Ammon's horn (tissue), 1 donor: ENCODE measurements at regions not wholly inside any gene's neighbourhood (a gene's known extent, or its start where the extent isn't known, plus 50 kb on each side); places are given as distances from the start of the nearest gene placed in this dataset.
"Not testable (repeated sequence)": the region's sequence is repeated elsewhere in the genome, so short reads cannot be mapped to it uniquely, and the experiment has no call there.

Experiments
- DNase-seq: peaks from one replicate; pipeline ENCODE4 v3.0.0-alpha.2; 2016; ENCODE audit warnings: low spot score

- not testable (repeated sequence) for DNase-seq
These were observed 50.5 kb upstream of the MED13L start for GRCh38 chr12:116327992-116328391.

GRCh38 chr12:116331876-116332275 is 54.4 kb upstream of the MED13L start:
- DNase-seq, result no peak

GRCh38 chr12:116332705-116333380 is 55.4 kb upstream of the MED13L start:
- no peak for DNase-seq

GRCh38 chr12:116333402-116333801 is 55.9 kb upstream of the MED13L start:
- DNase-seq, result no peak

GRCh38 chr12:116336542-116337065 is 59.1 kb upstream of the MED13L start:
- no peak for DNase-seq

GRCh38 chr12:116337312-116337711 is 59.8 kb upstream of the MED13L start:
- DNase-seq, result no peak

- no peak for DNase-seq
These were observed 60.8 kb upstream of the MED13L start for GRCh38 chr12:116338064-116338846.

- no peak for DNase-seq
These were observed 61.6 kb upstream of the MED13L start for GRCh38 chr12:116339062-116339461.

GRCh38 chr12:116339800-116340371 is 62.4 kb upstream of the MED13L start:
- DNase-seq, result no peak

GRCh38 chr12:116343331-116343884 is 65.9 kb upstream of the MED13L start:
- DNase-seq, result no peak

- DNase-seq, result no peak
These were observed 68.7 kb upstream of the MED13L start for GRCh38 chr12:116346222-116346621.

GRCh38 chr12:116346741-116347140 is 69.2 kb upstream of the MED13L start:
- DNase-seq, result no peak

GRCh38 chr12:116347265-116347664 is 69.8 kb upstream of the MED13L start:
- no peak for DNase-seq

- DNase-seq, result no peak
These were observed 74.9 kb upstream of the MED13L start for GRCh38 chr12:116352315-116352835.

GRCh38 chr12:116353958-116354357 is 76.5 kb upstream of the MED13L start:
- no peak for DNase-seq

GRCh38 chr12:116354534-116354933 is 77.0 kb upstream of the MED13L start:
- DNase-seq, result no peak

- DNase-seq, result no peak
These were observed 77.7 kb upstream of the MED13L start for GRCh38 chr12:116354950-116355783.

- DNase-seq, result no peak
These were observed 81.0 kb upstream of the MED13L start for GRCh38 chr12:116358536-116358892.

- peak; percentile 81 for DNase-seq
These were observed 81.6 kb upstream of the MED13L start for GRCh38 chr12:116358893-116359761.

- no peak for DNase-seq
These were observed 83.3 kb upstream of the MED13L start for GRCh38 chr12:116360579-116361413.
